Left lung (tissue), 4 donors: ENCODE measurements at regions not wholly inside any gene's neighbourhood (a gene's known extent, or its start where the extent isn't known, plus 50 kb on each side); places are given as distances from the start of the nearest gene placed in this dataset.

Experiments used
- ATAC-seq: fragments of 200-7000 bp; cut with Tn5 transposase; one replicate; pipeline ENCODE4 v1.9.1; 2020; ENCODE audit warnings: moderate library complexity
- DNase-seq, 4 donors: peaks; one replicate each; pipeline ENCODE4 v3.0.0-alpha.2; 2013 to 2020
- H3K27ac ChIP-seq, 2 donors: fragments of 200-600 bp; sonication (generic) in 1 of 2; one replicate each; pipeline versions ENCODE4 v1.5.0 to v1.8.0; 2020 to 2021
- H3K27me3 ChIP-seq, 2 donors: fragments of 200-600 bp; sonication (generic) in 1 of 2; one replicate each; pipeline versions ENCODE4 v1.5.0 to v1.8.0; 2020 to 2021
- H3K36me3 ChIP-seq, 2 donors: fragments of 200-600 bp; sonication (generic) in 1 of 2; one replicate each; pipeline versions ENCODE4 v1.5.0 to v1.8.0; 2020 to 2021
- H3K4me1 ChIP-seq, 2 donors: fragments of 200-600 bp; one replicate each; pipeline ENCODE4 v1.8.0; 2021
- H3K4me3 ChIP-seq, 2 donors: fragments of 200-600 bp; sonication (generic) in 1 of 2; one replicate each; pipeline versions ENCODE4 v1.5.0 to v1.8.0; 2020 to 2021; ENCODE audit warnings: mild to moderate bottlenecking in 1 of 2
- H3K9me3 ChIP-seq, 2 donors: fragments of 200-600 bp; sonication (generic) in 1 of 2; one replicate each; pipeline versions ENCODE4 v1.5.0 to v1.8.0; 2020 to 2021
- CTCF ChIP-seq, 2 donors: fragments of 200-600 bp; sonication (generic) in 1 of 2; IDR thresholded peaks; one replicate each; pipeline versions ENCODE4 v1.5.0 to v1.8.0; 2021; ENCODE audit warnings: antibody characterized with exemption in 2 of 2
- intact Hi-C, 2 donors: fragments of 100-400 bp; cut with DNase I; formaldehyde crosslinking; loops; one replicate each; pipeline versions ENCODE4 v1.11.2 to v1.14.2; 2022
- donor health status: DM: no; HTN: yes; CAD: no.
- donor health status: DM: no; HTN: no; CAD: no.

DNA sequence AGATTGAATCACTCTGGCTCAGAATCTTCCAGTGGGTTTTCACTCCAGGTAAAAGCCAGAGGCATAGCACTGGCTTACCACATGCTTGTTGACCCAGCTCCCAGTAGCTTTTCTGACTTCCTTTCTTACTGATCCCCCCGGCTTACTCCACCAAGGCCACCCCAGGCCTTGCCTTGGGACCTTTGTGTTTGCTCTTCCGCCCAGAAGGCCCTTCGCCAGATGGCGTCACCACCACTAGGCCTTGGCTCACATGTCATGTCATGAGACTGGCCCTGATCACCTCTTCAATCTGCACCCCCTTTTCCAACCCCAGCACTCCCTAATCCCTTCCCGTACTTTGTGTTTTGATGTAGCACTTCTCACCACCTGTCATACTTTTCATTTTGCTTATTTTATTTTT, 98.5 kb upstream of the UMPS start:
- Histone ChIP-seq H3K27me3 (no peaks in the 10 kb centered on the region), H3K36me3 (no peaks in the 10 kb centered on the region), H3K9me3 (no peaks in the 10 kb centered on the region), H3K27ac (no peak overlapping the region), H3K4me3 (no peak overlapping the region), H3K4me1 (no peaks in the 10 kb centered on the region)
- TF ChIP-seq CTCF (IDR thresholded peaks at IDR 0.05): no peak
- ATAC-seq: no peak
- DNase-seq: no peak
- intact Hi-C loops: no loop called here

GRCh38 chr3:124632566-124633140, 97.6 kb upstream of the UMPS start:
- Histone ChIP-seq H3K27me3 (no peaks in the 10 kb centered on the region), H3K4me3 (no peak overlapping the region), H3K27ac (no peak overlapping the region), H3K4me1 (no peaks in the 10 kb centered on the region), H3K9me3 (no peaks in the 10 kb centered on the region), H3K36me3 (no peaks in the 10 kb centered on the region)
- no peak for TF ChIP-seq CTCF (IDR thresholded peaks at IDR 0.05)
- DNase-seq (no peak), ATAC-seq (no peak)
- intact Hi-C loops: no loop called here

- Histone ChIP-seq H3K36me3 (no peaks in the 10 kb centered on the region), H3K27ac (no peak overlapping the region), H3K4me3 (no peak overlapping the region), H3K4me1 (no peaks in the 10 kb centered on the region), H3K9me3 (no peaks in the 10 kb centered on the region), H3K27me3 (no peaks in the 10 kb centered on the region)
- TF ChIP-seq CTCF (IDR thresholded peaks at IDR 0.05): no peak
- no peak for DNase-seq
- no peak for ATAC-seq
- intact Hi-C loops: no loop called here
These were observed 96.7 kb upstream of the UMPS start for GRCh38 chr3:124633524-124633923.

GRCh38 chr3:124634210-124635168, 95.8 kb upstream of the UMPS start:
- Histone ChIP-seq H3K27me3 (no peaks in the 10 kb centered on the region), H3K36me3 (no peaks in the 10 kb centered on the region), H3K4me3 (no peak overlapping the region), H3K27ac (no peak overlapping the region), H3K4me1 (no peaks in the 10 kb centered on the region), H3K9me3 (no peaks in the 10 kb centered on the region)
- intact Hi-C loops: no loop called here
- no peak for DNase-seq
- ATAC-seq: no peak
- no peak for TF ChIP-seq CTCF (IDR thresholded peaks at IDR 0.05)

DNA sequence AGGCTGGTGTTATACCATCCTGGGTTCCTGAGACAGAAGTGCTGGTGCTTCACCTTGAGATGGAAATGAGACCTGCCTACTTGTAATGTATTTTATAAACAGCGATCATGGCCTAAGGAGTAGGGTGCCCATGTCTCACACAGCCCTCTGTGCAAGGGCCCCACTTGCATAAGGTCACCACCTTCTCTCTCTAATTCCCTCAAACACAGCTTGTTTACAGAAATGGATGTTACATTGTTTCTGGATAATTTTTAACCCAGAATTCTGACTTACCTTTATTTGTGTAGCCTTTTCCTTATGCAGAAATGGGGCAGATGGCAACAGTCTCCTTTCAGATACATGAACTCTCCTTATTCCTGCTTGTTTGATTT, 95.1 kb upstream of the UMPS start:
- H3K36me3 ChIP-seq: no peaks in the 10 kb centered on the region
- ATAC-seq: no peak
- H3K4me3 ChIP-seq: no peak overlapping the region
- intact Hi-C loops: no loop called here
- no peaks in the 10 kb centered on the region for H3K4me1 ChIP-seq
- no peak overlapping the region for H3K27ac ChIP-seq
- no peak for DNase-seq
- TF ChIP-seq CTCF (IDR thresholded peaks at IDR 0.05): no peak
- no peaks in the 10 kb centered on the region for H3K9me3 ChIP-seq
- H3K27me3 ChIP-seq: no peaks in the 10 kb centered on the region
